WI38 (cell line): ENCODE measurements at regions not wholly inside any gene's neighbourhood (a gene's known extent, or its start where the extent isn't known, plus 50 kb on each side); places are given as distances from the start of the nearest gene placed in this dataset.

Experiments used
- H3K4me3 ChIP-seq: 2 replicates; pipeline ENCODE4 v1.5.1; 2011; ENCODE audit warnings: low read depth, mild to moderate bottlenecking, control low read depth, low read length
- TF ChIP-seq, protein P1 (sequence below): IDR thresholded peaks from 2 replicates; pipeline ENCODE4 v1.5.1; 2012; ENCODE audit warnings: low read depth, mild to moderate bottlenecking, control low read depth, low read length

DNA sequence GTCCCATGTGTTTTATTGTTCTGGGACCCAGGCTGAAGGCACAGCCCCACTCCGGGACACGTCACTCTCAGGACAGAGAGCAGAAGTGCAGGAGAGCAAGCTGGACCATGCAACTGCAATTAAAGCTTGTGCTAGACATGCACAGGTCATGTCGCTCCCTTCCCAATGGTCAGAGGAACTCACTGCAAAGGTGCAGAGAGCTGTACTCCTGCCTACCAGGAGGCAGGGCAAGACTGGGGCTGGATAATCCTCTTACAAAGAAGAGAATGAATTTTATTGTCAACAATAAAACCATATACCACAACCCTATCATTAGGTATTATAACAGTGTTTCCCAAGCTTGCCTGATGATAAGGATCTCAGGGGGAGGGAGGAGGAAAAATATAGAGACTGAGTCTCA is 74.0 kb upstream of the NEK6 start:
- H3K4me3 ChIP-seq = no peak overlapping the region
- TF ChIP-seq, protein P1, sequence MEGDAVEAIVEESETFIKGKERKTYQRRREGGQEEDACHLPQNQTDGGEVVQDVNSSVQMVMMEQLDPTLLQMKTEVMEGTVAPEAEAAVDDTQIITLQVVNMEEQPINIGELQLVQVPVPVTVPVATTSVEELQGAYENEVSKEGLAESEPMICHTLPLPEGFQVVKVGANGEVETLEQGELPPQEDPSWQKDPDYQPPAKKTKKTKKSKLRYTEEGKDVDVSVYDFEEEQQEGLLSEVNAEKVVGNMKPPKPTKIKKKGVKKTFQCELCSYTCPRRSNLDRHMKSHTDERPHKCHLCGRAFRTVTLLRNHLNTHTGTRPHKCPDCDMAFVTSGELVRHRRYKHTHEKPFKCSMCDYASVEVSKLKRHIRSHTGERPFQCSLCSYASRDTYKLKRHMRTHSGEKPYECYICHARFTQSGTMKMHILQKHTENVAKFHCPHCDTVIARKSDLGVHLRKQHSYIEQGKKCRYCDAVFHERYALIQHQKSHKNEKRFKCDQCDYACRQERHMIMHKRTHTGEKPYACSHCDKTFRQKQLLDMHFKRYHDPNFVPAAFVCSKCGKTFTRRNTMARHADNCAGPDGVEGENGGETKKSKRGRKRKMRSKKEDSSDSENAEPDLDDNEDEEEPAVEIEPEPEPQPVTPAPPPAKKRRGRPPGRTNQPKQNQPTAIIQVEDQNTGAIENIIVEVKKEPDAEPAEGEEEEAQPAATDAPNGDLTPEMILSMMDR = no peak

DNA sequence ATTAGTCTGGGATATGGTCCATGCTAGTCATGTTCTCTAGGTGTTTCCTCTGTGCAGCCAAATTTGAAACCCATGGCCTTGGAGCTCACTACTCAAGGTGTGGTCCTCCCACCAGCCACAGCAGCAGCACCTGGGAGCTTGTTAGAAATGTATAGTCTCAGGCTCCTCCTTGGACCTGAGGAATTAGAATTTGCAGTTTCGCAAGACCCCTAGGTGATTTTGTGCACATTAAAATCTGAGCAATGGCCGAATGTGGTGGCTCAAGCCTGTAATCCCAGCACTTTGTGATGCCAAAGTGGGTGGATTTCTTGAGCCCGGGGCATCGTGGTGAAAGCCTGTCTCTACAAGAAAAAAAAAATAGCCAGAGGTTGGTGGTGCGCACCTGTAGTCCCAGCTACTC is 72.3 kb upstream of the NEK6 start:
- TF ChIP-seq, protein P1 = no peak
- H3K4me3 ChIP-seq = no peak overlapping the region

DNA sequence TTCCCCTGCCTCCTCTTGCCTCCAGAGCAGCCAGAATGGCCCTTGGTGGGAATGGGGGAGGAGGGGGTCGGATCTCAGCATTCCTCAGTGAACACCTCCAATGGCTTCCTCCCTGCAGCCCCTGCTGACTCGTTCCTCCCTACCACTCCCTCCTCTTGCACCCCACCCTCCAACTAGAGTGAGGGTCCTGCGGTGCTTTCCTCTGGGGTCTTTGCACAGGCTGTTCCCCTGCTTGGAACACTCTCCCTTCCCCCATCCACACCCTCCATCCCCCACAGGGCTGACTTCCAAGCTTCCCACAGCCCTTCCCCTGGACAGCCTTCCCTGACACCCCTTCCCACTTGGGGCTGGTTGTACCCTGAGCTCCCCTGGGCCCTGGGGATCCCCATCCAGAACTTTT is 70.4 kb upstream of the NEK6 start:
- TF ChIP-seq, protein P1 = no peak
- H3K4me3 ChIP-seq = no peak overlapping the region

DNA sequence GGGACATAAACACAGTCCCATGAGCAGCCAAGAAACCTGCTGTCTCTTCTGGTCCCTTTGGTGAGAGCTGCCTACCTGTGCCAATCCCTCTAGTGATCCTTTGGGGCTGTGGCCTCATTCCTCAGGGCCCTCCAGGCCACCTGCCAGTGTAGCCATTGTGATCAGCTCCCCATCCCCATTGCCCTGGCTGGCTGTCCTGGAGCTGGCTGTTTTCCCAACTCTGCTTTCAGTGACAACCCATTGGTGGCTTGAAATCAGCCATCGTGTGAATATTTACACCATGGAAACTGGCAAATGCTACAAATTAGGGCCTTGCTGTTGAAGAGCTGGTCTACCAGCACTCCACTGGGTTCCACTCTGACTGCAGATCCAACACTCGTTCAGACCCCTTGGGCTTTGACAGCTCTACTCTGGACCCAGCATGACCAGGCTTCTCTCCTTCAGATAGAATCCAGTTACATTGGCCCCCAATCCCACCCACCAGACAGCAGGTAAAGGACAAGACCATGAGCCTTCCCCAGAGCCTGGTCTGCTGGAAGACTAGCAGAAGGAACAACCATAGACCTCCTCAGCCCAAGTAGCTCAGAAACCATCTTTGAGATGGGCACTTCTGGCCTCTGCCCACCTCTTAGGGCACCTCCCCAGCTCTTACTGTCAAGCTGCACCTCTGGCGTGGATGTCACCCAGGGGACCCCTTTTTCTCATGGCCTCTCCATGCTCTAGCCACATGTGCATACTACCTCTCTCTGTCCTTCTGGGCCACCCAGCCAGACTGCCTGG is 69.2 kb upstream of the NEK6 start:
- TF ChIP-seq, protein P1 = no peak
- H3K4me3 ChIP-seq = no peak overlapping the region

DNA sequence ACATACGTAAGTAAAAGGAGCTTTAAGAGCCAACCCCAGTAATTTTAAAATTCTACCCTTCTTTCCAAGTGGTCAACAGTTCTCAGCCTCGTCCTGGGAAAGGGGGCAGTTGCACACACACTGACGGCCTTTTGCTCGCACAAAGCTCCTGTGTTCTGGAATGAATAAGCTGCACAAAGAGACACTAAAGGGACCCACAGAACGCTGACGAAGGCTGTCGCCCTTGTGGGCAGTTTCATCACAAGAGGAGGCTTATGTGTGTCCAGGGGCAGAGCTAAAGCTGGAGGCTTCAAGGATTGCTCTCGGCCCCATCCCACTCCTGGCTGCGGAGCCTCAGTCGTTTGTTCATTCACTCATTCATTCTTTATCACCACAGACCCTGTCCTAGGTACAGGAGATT is 67.0 kb upstream of the NEK6 start:
- TF ChIP-seq, protein P1 = no peak
- H3K4me3 ChIP-seq = no peak overlapping the region

DNA sequence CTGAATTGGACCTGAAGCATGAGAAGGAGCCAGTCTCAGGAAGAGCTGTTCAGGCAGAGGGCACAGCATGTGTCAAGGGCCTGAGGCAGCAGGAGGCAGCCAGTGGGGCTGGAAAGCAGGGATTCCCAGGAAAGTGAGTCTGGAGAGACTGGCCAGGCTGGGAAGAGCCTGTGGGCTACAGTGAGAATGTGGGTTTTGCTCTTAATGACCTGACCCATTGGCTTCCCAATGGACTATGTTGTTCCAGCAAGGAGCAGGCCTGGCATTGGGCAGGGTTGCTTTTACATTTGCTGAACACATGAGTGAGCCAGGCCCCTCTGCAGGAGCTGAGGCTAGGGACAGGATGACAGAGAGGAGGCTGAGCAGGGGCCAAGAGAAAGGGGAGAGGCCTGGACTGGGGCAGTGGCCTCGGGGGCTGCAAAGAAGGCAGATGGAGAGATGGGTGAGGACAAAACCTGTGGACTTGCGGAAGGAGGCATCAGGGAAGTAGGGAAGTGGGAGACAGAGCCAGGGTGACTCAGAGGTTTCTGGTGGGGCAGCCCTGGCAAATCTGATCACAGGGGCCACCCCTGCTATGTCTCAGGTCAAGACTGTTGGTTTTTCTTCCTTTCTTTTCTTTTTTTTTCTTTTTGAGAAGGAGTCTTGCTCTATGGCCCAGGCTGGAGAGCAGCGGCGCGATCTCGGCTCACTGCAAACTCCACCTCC is 65.9 kb upstream of the NEK6 start:
- TF ChIP-seq, protein P1 = no peak
- H3K4me3 ChIP-seq = no peak overlapping the region

DNA sequence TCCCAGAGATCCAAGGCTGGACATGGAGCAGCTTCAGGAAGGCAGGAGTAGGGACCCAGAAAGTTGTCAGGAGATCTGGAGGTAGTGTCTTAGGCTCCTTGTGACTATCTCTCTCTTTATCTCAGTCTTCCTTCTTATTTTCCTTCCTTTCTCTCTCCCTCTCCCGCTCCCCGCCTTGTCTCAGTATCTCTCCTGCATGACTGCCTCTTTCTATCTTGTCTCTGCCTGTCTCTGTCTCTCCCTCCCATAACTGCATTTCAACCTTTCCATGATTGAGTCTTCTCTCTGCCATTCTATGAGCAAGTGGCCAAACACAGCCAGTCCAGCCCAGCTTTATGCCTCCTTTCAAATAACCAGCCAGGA is 61.0 kb upstream of the NEK6 start:
- TF ChIP-seq, protein P1 = no peak
- H3K4me3 ChIP-seq = no peak overlapping the region
